Hepatocyte (in vitro differentiated cells): ENCODE measurements at regions not wholly inside any gene's neighbourhood (a gene's known extent, or its start where the extent isn't known, plus 50 kb on each side); places are given as distances from the start of the nearest gene placed in this dataset.

Experiments
- CTCF ChIP-seq: fragments of 200-600 bp; sonication (generic); IDR thresholded peaks from 2 replicates; pipeline ENCODE4 v1.5.1; 2016; ENCODE audit warnings: antibody characterized with exemption, mild to moderate bottlenecking; ENCODE audit not compliant: poor library complexity
- EZH2 ChIP-seq: fragments of 200-600 bp; sonication (generic); IDR thresholded peaks from 2 replicates; pipeline ENCODE4 v1.6.1; 2016; ENCODE audit warnings: antibody characterized with exemption, mild to moderate bottlenecking, borderline replicate concordance
- EZH2phosphoT487 ChIP-seq: fragments of 200-600 bp; sonication (generic); IDR thresholded peaks from one replicate; pipeline ENCODE4 v1.6.1; 2018; ENCODE audit warnings: antibody characterized with exemption, mild to moderate bottlenecking, low read depth, moderate library complexity; ENCODE audit not compliant: unreplicated experiment, severe bottlenecking

- TF ChIP-seq EZH2 (no peak), CTCF (no peak), EZH2phosphoT487 (no peak)
Measured at GRCh38 chr17:83156408-83156807, 77.0 kb downstream of the METRNL start.
